H1 (cell line): ENCODE measurements at regions not wholly inside any gene's neighbourhood (a gene's known extent, or its start where the extent isn't known, plus 50 kb on each side); places are given as distances from the start of the nearest gene placed in this dataset.

Experiments
- CTCF ChIA-PET: fragments of 300-600 bp; sonication (Branson Sonifier 250); formaldehyde crosslinking; loops from one replicate; lab custom pipeline; 2021; ENCODE audit not compliant: partially characterized antibody; lab: Charles Lee
- POLR2A ChIA-PET: fragments of 300-600 bp; sonication (Branson Sonifier 250); formaldehyde crosslinking; loops from one replicate; lab custom pipeline; 2021; ENCODE audit warnings: inconsistent platforms; ENCODE audit not compliant: partially characterized antibody; lab: Charles Lee
- DNase-seq, 2 experiments: peaks; one replicate each; pipeline versions ENCODE4 v3.0.0 to v3.0.0-alpha.2; 2010 to 2022; ENCODE audit warnings: low spot score in 2 of 2, low read depth in 1 of 2, mixed read lengths in 1 of 2
- FAIRE-seq: peaks from 2 replicates; lab custom pipeline; 2011; peaks lifted over from hg19 to GRCh38; lab: Jason Lieb, UNC
- H2AFZ ChIP-seq: 2 replicates; pipeline ENCODE4 v1.8.1; 2012; ENCODE audit warnings: low read length, inconsistent platforms
- H2AK5ac ChIP-seq: 2 replicates; pipeline ENCODE4 v1.6.1; 2013; ENCODE audit warnings: low read depth, low read length
- H2BK120ac ChIP-seq: replicated peaks from 2 replicates; pipeline ENCODE3; 2013; ENCODE audit warnings: low read depth, low read length, inconsistent platforms
- H2BK12ac ChIP-seq: 2 replicates; pipeline ENCODE4 v1.6.1; 2013; ENCODE audit warnings: low read depth, low read length
- H2BK15ac ChIP-seq: 2 replicates; pipeline ENCODE4 v1.6.1; 2013; ENCODE audit warnings: low read length
- H2BK20ac ChIP-seq: 2 replicates; pipeline ENCODE4 v1.6.1; 2013; ENCODE audit warnings: low read length
- H2BK5ac ChIP-seq: 2 replicates; pipeline ENCODE4 v1.6.1; 2013; ENCODE audit warnings: low read depth, low read length
- H3K14ac ChIP-seq: 2 replicates; pipeline ENCODE4 v1.6.1; 2013; ENCODE audit warnings: inconsistent platforms; ENCODE audit not compliant: insufficient read length
- H3K18ac ChIP-seq: 2 replicates; pipeline ENCODE4 v1.6.1; 2013; ENCODE audit warnings: low read length; ENCODE audit errors: extremely low read depth
- H3K23ac ChIP-seq: 2 replicates; pipeline ENCODE4 v1.6.1; 2013; ENCODE audit warnings: inconsistent platforms; ENCODE audit not compliant: insufficient read length
- H3K23me2 ChIP-seq: 2 replicates; pipeline ENCODE4 v1.6.1; 2013; ENCODE audit warnings: low read depth, low read length
- H3K27ac ChIP-seq: 2 replicates; pipeline ENCODE4 v1.6.1; 2011; ENCODE audit warnings: low read depth, low read length, inconsistent platforms
- H3K27me3 ChIP-seq, 4 experiments: replicated peaks in 1 of 4; 1 replicate in 1 of 4; 2 replicates in 3 of 4; pipeline versions ENCODE4 v1.6.1 to v1.8.1; 2011 to 2013; ENCODE audit warnings: low read length in 3 of 4, mild to moderate bottlenecking in 3 of 4, inconsistent platforms in 2 of 4, mixed read lengths in 2 of 4, moderate library complexity in 1 of 4; ENCODE audit not compliant: control insufficient read depth in 3 of 4, insufficient read depth in 3 of 4; ENCODE audit errors: extremely low read depth in 1 of 4
- H3K36me3 ChIP-seq, 4 experiments: 2 replicates each; pipeline versions ENCODE4 v1.6.1 to v1.8.1; 2011 to 2013; ENCODE audit warnings: mild to moderate bottlenecking in 4 of 4, low read length in 3 of 4, moderate library complexity in 2 of 4, control low read depth in 1 of 4, inconsistent platforms in 1 of 4; ENCODE audit not compliant: insufficient read depth in 4 of 4, control insufficient read depth in 2 of 4
- H3K4ac ChIP-seq: replicated peaks from 2 replicates; pipeline ENCODE3; 2013; ENCODE audit warnings: low read length, low read depth, mixed read lengths, inconsistent platforms; ENCODE audit not compliant: insufficient read length
- H3K4me1 ChIP-seq, 4 experiments: replicated peaks in 1 of 4; 1 replicate in 1 of 4; 2 replicates in 3 of 4; pipeline versions ENCODE4 v1.6.1 to v1.8.1; 2011 to 2013; ENCODE audit warnings: low read length in 3 of 4, inconsistent platforms in 2 of 4, mixed read lengths in 1 of 4; ENCODE audit not compliant: insufficient read depth in 4 of 4, control insufficient read depth in 3 of 4
- H3K4me2 ChIP-seq, 2 experiments: 2 replicates each; pipeline versions ENCODE4 v1.6.1 to v1.8.1; 2011 to 2013; ENCODE audit warnings: low read depth in 2 of 2, low read length in 2 of 2, control low read depth in 1 of 2, inconsistent platforms in 1 of 2, mild to moderate bottlenecking in 1 of 2; ENCODE audit not compliant: insufficient read depth in 1 of 2
- H3K4me3 ChIP-seq, 4 experiments: fragments of 200-600, 300-600 bp in 1 of 4; sonication (generic), shearing (Covaris generic), sonication (Bioruptor Twin) in 1 of 4; 2 replicates each; pipeline versions ENCODE4 v1.5.1 to v1.8.1; 2011 to 2016; ENCODE audit warnings: low read length in 4 of 4, low read depth in 3 of 4, control low read depth in 2 of 4, inconsistent platforms in 2 of 4, mild to moderate bottlenecking in 2 of 4, mixed read lengths in 1 of 4, moderate library complexity in 1 of 4; ENCODE audit not compliant: insufficient read depth in 2 of 4; ENCODE audit errors: extremely low read depth in 1 of 4
- H3K56ac ChIP-seq: replicated peaks from 2 replicates; pipeline ENCODE3; 2013; ENCODE audit warnings: low read depth, mild to moderate bottlenecking, mixed read lengths, low read length, inconsistent platforms; ENCODE audit not compliant: insufficient read length
- H3K79me1 ChIP-seq: 2 replicates; pipeline ENCODE4 v1.6.1; 2013; ENCODE audit warnings: low read depth, low read length, control low read depth
- H3K79me2 ChIP-seq, 2 experiments: 2 replicates each; pipeline versions ENCODE4 v1.6.1 to v1.8.1; 2012 to 2013; ENCODE audit warnings: low read length in 2 of 2, mild to moderate bottlenecking in 2 of 2, inconsistent platforms in 1 of 2; ENCODE audit not compliant: insufficient read depth in 2 of 2, control insufficient read depth in 1 of 2
- H3K9ac ChIP-seq, 4 experiments: replicated peaks in 1 of 4; 1 replicate in 1 of 4; 2 replicates in 3 of 4; pipeline versions ENCODE4 v1.6.1 to v1.8.1; 2011 to 2013; ENCODE audit warnings: low read depth in 3 of 4, low read length in 3 of 4, control low read depth in 2 of 4, mild to moderate bottlenecking in 2 of 4, moderate library complexity in 2 of 4, inconsistent platforms in 1 of 4; ENCODE audit errors: extremely low read depth in 1 of 4
- H3K9me3 ChIP-seq, 2 experiments: 2 replicates each; pipeline versions ENCODE4 v1.6.1 to v1.8.1; 2012 to 2013; ENCODE audit warnings: mild to moderate bottlenecking in 2 of 2, moderate library complexity in 2 of 2, control low read depth in 1 of 2, inconsistent platforms in 1 of 2, low read depth in 1 of 2, low read length in 1 of 2, mixed read lengths in 1 of 2; ENCODE audit not compliant: insufficient read depth in 2 of 2
- H4K20me1 ChIP-seq, 2 experiments: replicated peaks in 1 of 2; 2 replicates each; pipeline versions ENCODE3 to v1.8.1; 2011 to 2013; ENCODE audit warnings: inconsistent platforms in 2 of 2, low read length in 2 of 2, mild to moderate bottlenecking in 1 of 2; ENCODE audit not compliant: insufficient read depth in 2 of 2, control insufficient read depth in 1 of 2
- H4K5ac ChIP-seq: 2 replicates; pipeline ENCODE4 v1.6.1; 2013; ENCODE audit warnings: low read length, low read depth, mixed read lengths, inconsistent platforms; ENCODE audit not compliant: insufficient read length
- H4K8ac ChIP-seq: 2 replicates; pipeline ENCODE4 v1.8.0; 2013; ENCODE audit warnings: mild to moderate bottlenecking, moderate library complexity, low read length, inconsistent platforms; ENCODE audit not compliant: insufficient read depth; ENCODE audit errors: extremely low read depth
- H4K91ac ChIP-seq: replicated peaks from 2 replicates; pipeline ENCODE3; 2013; ENCODE audit warnings: low read length, mixed read lengths, inconsistent platforms; ENCODE audit not compliant: insufficient read length
- ATF2 ChIP-seq: IDR thresholded peaks from 2 replicates; pipeline ENCODE4 v1.6.1; 2012; ENCODE audit warnings: low read length, inconsistent platforms
- BCL11A ChIP-seq, 2 experiments: IDR thresholded peaks; one replicate each; pipeline ENCODE4 v1.6.1; 2011; ENCODE audit warnings: low read depth in 2 of 2, low read length in 2 of 2, mild to moderate bottlenecking in 2 of 2
- CTCF ChIP-seq, 3 experiments: IDR thresholded peaks; 1 replicate in 2 of 3; 2 replicates in 1 of 3; pipeline versions ENCODE4 v1.5.1 to v1.6.1; 2011; ENCODE audit warnings: low read length in 3 of 3, mild to moderate bottlenecking in 3 of 3, inconsistent platforms in 2 of 3, low read depth in 1 of 3, moderate library complexity in 1 of 3; ENCODE audit not compliant: insufficient read depth in 1 of 3; ENCODE audit errors: control extremely low read depth in 1 of 3
- FOSL1 ChIP-seq: IDR thresholded peaks from 2 replicates; pipeline ENCODE4 v1.6.1; 2011; ENCODE audit warnings: mild to moderate bottlenecking, low read depth, low read length, moderate library complexity; ENCODE audit not compliant: insufficient read depth
- TEAD4 ChIP-seq: IDR thresholded peaks from 2 replicates; pipeline ENCODE4 v1.6.1; 2012; ENCODE audit warnings: low read depth, low read length, inconsistent platforms, mixed read lengths
- WGBS, 2 experiments: shearing (Covaris generic) in 1 of 2; methylation state at CpG; one replicate each; pipeline versions ENCODE4 v1.1.6 to v1.1.7; 2013 to 2015; ENCODE audit warnings: low lambda C conversion rate in 2 of 2, mixed read lengths in 2 of 2, inconsistent platforms in 1 of 2, low coverage in 1 of 2, missing lambda C conversion rate in 1 of 2; ENCODE audit not compliant: insufficient replicate concordance in 2 of 2, insufficient coverage in 1 of 2, insufficient read length in 1 of 2; ENCODE audit errors: extremely low coverage in 1 of 2, missing lambda C conversion rate in 1 of 2; 5-methylcytosine and 5-hydroxymethylcytosine counted together

DNA sequence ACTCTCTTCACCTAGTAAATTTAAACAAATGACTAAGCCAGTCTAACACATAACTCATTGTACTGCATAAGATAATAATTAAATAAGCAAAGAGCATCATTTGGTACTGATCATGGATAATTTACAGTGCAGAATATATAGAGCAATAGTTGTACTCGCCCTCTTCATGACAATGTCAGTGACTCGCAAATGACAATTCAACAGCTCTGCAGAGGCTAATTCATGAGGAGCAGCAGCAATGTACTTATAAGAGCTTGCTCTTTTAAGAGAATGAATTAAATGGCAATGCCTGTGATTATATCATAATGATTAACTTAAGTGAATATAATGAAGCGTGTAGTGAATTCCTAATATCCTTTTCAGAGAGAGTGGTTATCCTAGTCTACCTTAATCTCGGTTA, 284.5 kb upstream of the PCDH20 start:
- Histone ChIP-seq H2BK20ac (no peak overlapping the region), H3K4me2 (no peak overlapping the region), H3K4me1 (peaks cover 0 to 2% (median 0%) of the 10 kb centered on the region in 4 experiments; a peak in 1 of 7 replicates), H3K18ac (0 out of 2 replicates have a peak overlapping the region, but pooled peaks have one; percentile 13), H3K23me2 (no peaks in the 10 kb centered on the region), H3K4me3 (no peak overlapping the region), H3K36me3 (no peaks in the 10 kb centered on the region), H4K91ac (no peak overlapping the region), H3K79me1 (no peaks in the 10 kb centered on the region), H2BK12ac (no peak overlapping the region), H3K23ac (no peak overlapping the region), H3K27me3 (peaks cover 0 to 1% (median 0%) of the 10 kb centered on the region in 4 experiments; a peak in 1 of 7 replicates), H4K20me1 (no peaks in the 10 kb centered on the region), H3K9ac (no peak overlapping the region), H2BK120ac (no peak overlapping the region), H4K8ac (no peak overlapping the region), H2BK15ac (no peak overlapping the region), H3K4ac (no peak overlapping the region), H2AK5ac (no peak overlapping the region), H3K79me2 (no peaks in the 10 kb centered on the region), H2AFZ (no peak overlapping the region), H3K9me3 (peaks cover 13 to 14% of the 10 kb centered on the region in 2 experiments), H4K5ac (no peak overlapping the region), H3K27ac (no peak overlapping the region), H2BK5ac (no peak overlapping the region), H3K56ac (no peak overlapping the region), H3K14ac (no peak overlapping the region)
- DNase-seq (no peak), FAIRE-seq (no peak)
- 85% methylated on average over 4 of the region's 4 CpGs; no CpG with 5 or more reads in 1 of the 2 experiments for WGBS, 2 experiments
- ChIA-PET POLR2A (no interaction called here), CTCF (interaction anchor here (0.6 to 1.0 kb wide), 2 partner anchors 14 to 1157 kb away, joined by 3 read pairs; no protein-coding TSS in a partner anchor)
- TF ChIP-seq TEAD4 (no peak), CTCF (IDR thresholded peaks at IDR 0.05; ENCODE audit: control extremely low read depth in 1 of 3, insufficient read depth in 1 of 3, low read depth in 1 of 3, low read length in 3 of 3) (no peak), FOSL1 (no peak), ATF2 (no peak), BCL11A (IDR thresholded peaks at IDR 0.05; ENCODE audit: low read depth in 2 of 2, low read length in 2 of 2) (no peak)
